ENCODE measurements at regions not wholly inside any gene's neighbourhood (a gene's known extent, or its start where the extent isn't known, plus 50 kb on each side); places are given as distances from the start of the nearest gene placed in this dataset.

- TF ChIP-seq ATF3 (IDR thresholded peaks at IDR 0.05), result no peak
These were observed 794.4 kb upstream of the ID2 start (continued) for GRCh38 chr2:7887441-7887840.

GRCh38 chr2:7888876-7889275 is 793.0 kb upstream of the ID2 start:
- no peaks in the 10 kb centered on the region for H3K36me3 ChIP-seq (ENCODE audit: control insufficient read depth in 1 of 2, insufficient read depth in 2 of 2, low read length in 2 of 2)
- TF ChIP-seq FOSL1 (IDR thresholded peaks at IDR 0.05; ENCODE audit: low read depth) (no peak), EGR1 (IDR thresholded peaks at IDR 0.05; ENCODE audit: low read depth) (no peak), CEBPB (IDR thresholded peaks at IDR 0.05; ENCODE audit: low read depth) (no peak), ZFX (IDR thresholded peaks at IDR 0.05) (no peak), CTCF (IDR thresholded peaks at IDR 0.05 in 2 of 3, conservative IDR thresholded peaks at IDR 0.05 in 1 of 3; ENCODE audit: borderline replicate concordance in 1 of 3, insufficient read depth in 1 of 3, low read depth in 2 of 3, low read length in 2 of 3) (no peak), SRF (IDR thresholded peaks at IDR 0.05; ENCODE audit: low read depth) (no peak), YY1 (IDR thresholded peaks at IDR 0.05; ENCODE audit: extremely low read depth, insufficient replicate concordance, low read depth, low read length) (no peak), REST (IDR thresholded peaks at IDR 0.05; ENCODE audit: low read depth) (no peak), ZNF274 (IDR thresholded peaks at IDR 0.05; ENCODE audit: low read depth, low read length) (no peak), ATF3 (IDR thresholded peaks at IDR 0.05) (no peak), CBX3 (IDR thresholded peaks at IDR 0.05; ENCODE audit: low read depth) (no peak), ELF1 (IDR thresholded peaks at IDR 0.05; ENCODE audit: borderline replicate concordance, low read depth) (no peak)
- no peaks in the 10 kb centered on the region for H3K9me2 ChIP-seq (ENCODE audit: insufficient read depth)
- ChIA-PET POLR2A (no interaction called here), CTCF (no interaction called here), RAD21 (ENCODE audit: low non-redundant PET in 1 of 2, low total read pairs in 2 of 2, uncharacterized antibody in 2 of 2, unreplicated experiment in 2 of 2) (no interaction called here)
- no peak for ATAC-seq
- H3K27me3 ChIP-seq (ENCODE audit: insufficient read depth, low read length), result peaks cover 9% of the 10 kb centered on the region; the same call in 1 of the 2 replicates
- no TSS peak for BruUV-seq (replicated peaks)
- H3K27ac ChIP-seq (ENCODE audit: low read depth, low read length), result no peak overlapping the region
- no peak overlapping the region for H3K9ac ChIP-seq (ENCODE audit: low read length)
- H3K4me3 ChIP-seq (replicated peaks in 1 of 2; ENCODE audit: low read depth in 1 of 2, low read length in 2 of 2), result no peak overlapping the region
- no peaks in the 10 kb centered on the region for H3K9me3 ChIP-seq (ENCODE audit: control insufficient read depth in 1 of 2, insufficient read depth in 1 of 2, low read depth in 1 of 2, low read length in 2 of 2)
- H3K4me2 ChIP-seq (ENCODE audit: low read length), result no peak overlapping the region
- DNase-seq (ENCODE audit: low read depth, low spot score), result no peak
- intact Hi-C loops (cut with micrococcal nuclease), result no loop called here
- H3K4me1 ChIP-seq (ENCODE audit: control insufficient read depth in 1 of 2, insufficient read depth in 2 of 2, low read length in 2 of 2), result no peaks in the 10 kb centered on the region
- no peaks in the 10 kb centered on the region for H4K20me1 ChIP-seq (ENCODE audit: insufficient read depth)
- no peaks in the 10 kb centered on the region for H3K79me2 ChIP-seq (ENCODE audit: insufficient read depth, low read length)
- no peak overlapping the region for H2AFZ ChIP-seq (ENCODE audit: low read depth, low read length, poor library complexity, severe bottlenecking)
